Coronary artery (tissue), 2 donors: ENCODE measurements at regions not wholly inside any gene's neighbourhood (a gene's known extent, or its start where the extent isn't known, plus 50 kb on each side); places are given as distances from the start of the nearest gene placed in this dataset.

Experiments used
- DNase-seq: peaks from one replicate; pipeline ENCODE4 v3.0.0-alpha.2; 2017; ENCODE audit warnings: low spot score
- H3K27ac ChIP-seq, 2 donors: fragments of 200-600 bp; sonication (generic); one replicate each; pipeline ENCODE4 v1.5.1; 2016 to 2019
- H3K4me3 ChIP-seq: fragments of 200-600 bp; sonication (generic); 2 replicates; pipeline ENCODE4 v1.5.1; 2016; ENCODE audit warnings: mild to moderate bottlenecking, moderate library complexity
- CTCF ChIP-seq: fragments of 200-600 bp; sonication (generic); IDR thresholded peaks from one replicate; pipeline ENCODE4 v1.5.1; 2019; ENCODE audit warnings: antibody characterized with exemption

- H3K27ac ChIP-seq: no peak overlapping the region
- no peak overlapping the region for H3K4me3 ChIP-seq
- DNase-seq: no peak
- no peak for TF ChIP-seq CTCF
Observed at GRCh38 chr3:194824100-194824499, 138.4 kb downstream of the FAM43A start.

- DNase-seq: no peak
- Histone ChIP-seq H3K27ac (no peak overlapping the region), H3K4me3 (no peak overlapping the region)
- no peak for TF ChIP-seq CTCF
Observed at GRCh38 chr3:194824701-194825111, 139.0 kb downstream of the FAM43A start.

- no peak overlapping the region for H3K4me3 ChIP-seq
- TF ChIP-seq CTCF: no peak
- no peak overlapping the region for H3K27ac ChIP-seq
- DNase-seq: no peak
Observed at GRCh38 chr3:194826594-194826993, 140.9 kb downstream of the FAM43A start.

- Histone ChIP-seq H3K4me3 (no peak overlapping the region), H3K27ac (no peak overlapping the region)
- no peak for TF ChIP-seq CTCF
- no peak for DNase-seq
Observed at GRCh38 chr3:194827486-194827885, 141.8 kb downstream of the FAM43A start.

- DNase-seq: no peak
- no peak overlapping the region for H3K27ac ChIP-seq
- no peak for TF ChIP-seq CTCF
Observed at GRCh38 chr3:194828116-194828515, 142.4 kb downstream of the FAM43A start.

GRCh38 chr3:194828926-194829325, 143.2 kb downstream of the FAM43A start:
- Histone ChIP-seq H3K4me3 (no peak overlapping the region), H3K27ac (no peak overlapping the region)
- TF ChIP-seq CTCF: no peak
- no peak for DNase-seq

More at GRCh38 chr3:194828116-194828515, 142.4 kb downstream of the FAM43A start:
- no peak overlapping the region for H3K4me3 ChIP-seq

GRCh38 chr3:194830401-194830800, 144.7 kb downstream of the FAM43A start:
- no peak for DNase-seq
- no peak overlapping the region for H3K27ac ChIP-seq
- H3K4me3 ChIP-seq: no peak overlapping the region
- no peak for TF ChIP-seq CTCF
